ENCODE measurements at regions not wholly inside any gene's neighbourhood (a gene's known extent, or its start where the extent isn't known, plus 50 kb on each side); places are given as distances from the start of the nearest gene placed in this dataset.
"Not testable (repeated sequence)": the region's sequence is repeated elsewhere in the genome, so short reads cannot be mapped to it uniquely, and the experiment has no call there.

GRCh38 chr19:33998739-33999345 lies 173.5 kb upstream of the LSM14A start:
- H3K4me3 ChIP-seq (ENCODE audit: low read depth, low read length) = no peak overlapping the region
- no peak for DNase-seq (ENCODE audit: low read depth)

GRCh38 chr19:34017024-34017423 lies 155.3 kb upstream of the LSM14A start:
- H3K4me3 ChIP-seq (ENCODE audit: low read depth, low read length) = no peak overlapping the region
- no peak for DNase-seq (ENCODE audit: low read depth)

GRCh38 chr19:34017601-34018000 lies 154.7 kb upstream of the LSM14A start:
- H3K4me3 ChIP-seq (ENCODE audit: low read depth, low read length) = no peak overlapping the region
- DNase-seq (ENCODE audit: low read depth) = no peak

- DNase-seq (ENCODE audit: low read depth) = no peak
- no peak overlapping the region for H3K4me3 ChIP-seq (ENCODE audit: low read depth, low read length)
These were observed 153.8 kb upstream of the LSM14A start for GRCh38 chr19:34018546-34018945.

- DNase-seq (ENCODE audit: low read depth) = no peak
- H3K4me3 ChIP-seq (ENCODE audit: low read depth, low read length) = no peak overlapping the region
These were observed 148.9 kb upstream of the LSM14A start for GRCh38 chr19:34023381-34023780.

GRCh38 chr19:34033880-34034279 lies 138.4 kb upstream of the LSM14A start:
- no peak for DNase-seq (ENCODE audit: low read depth)

GRCh38 chr19:34034318-34034846 lies 137.9 kb upstream of the LSM14A start:
- no peak for DNase-seq (ENCODE audit: low read depth)
- no peak overlapping the region for H3K4me3 ChIP-seq (ENCODE audit: low read depth, low read length)

More at GRCh38 chr19:34033880-34034279, 138.4 kb upstream of the LSM14A start:
- H3K4me3 ChIP-seq (ENCODE audit: low read depth, low read length) = no peak overlapping the region

GRCh38 chr19:34041925-34042521 lies 130.3 kb upstream of the LSM14A start:
- DNase-seq (ENCODE audit: low read depth) = no peak
- no peak overlapping the region for H3K4me3 ChIP-seq (ENCODE audit: low read depth, low read length)

GRCh38 chr19:34044021-34044420 lies 128.3 kb upstream of the LSM14A start:
- no peak for DNase-seq (ENCODE audit: low read depth)
- no peak overlapping the region for H3K4me3 ChIP-seq (ENCODE audit: low read depth, low read length)

GRCh38 chr19:34049944-34050343 lies 122.4 kb upstream of the LSM14A start:
- H3K4me3 ChIP-seq (ENCODE audit: low read depth, low read length) = no peak overlapping the region
- no peak for DNase-seq (ENCODE audit: low read depth)

- not testable (repeated sequence) for DNase-seq (ENCODE audit: low read depth); H3K4me3 ChIP-seq (ENCODE audit: low read depth, low read length)
These were observed 121.9 kb upstream of the LSM14A start for GRCh38 chr19:34050430-34050829.

GRCh38 chr19:34051255-34051654 lies 121.0 kb upstream of the LSM14A start:
- no peak for DNase-seq (ENCODE audit: low read depth)
- H3K4me3 ChIP-seq (ENCODE audit: low read depth, low read length) = no peak overlapping the region

- no peak for DNase-seq (ENCODE audit: low read depth)
- no peak overlapping the region for H3K4me3 ChIP-seq (ENCODE audit: low read depth, low read length)
These were observed 115.1 kb upstream of the LSM14A start for GRCh38 chr19:34057155-34057554.

- no peak for DNase-seq (ENCODE audit: low read depth)
- no peak overlapping the region for H3K4me3 ChIP-seq (ENCODE audit: low read depth, low read length)
These were observed 106.2 kb upstream of the LSM14A start for GRCh38 chr19:34066007-34066643.

GRCh38 chr19:34067861-34068271 lies 104.4 kb upstream of the LSM14A start:
- no peak for DNase-seq (ENCODE audit: low read depth)
- H3K4me3 ChIP-seq (ENCODE audit: low read depth, low read length) = no peak overlapping the region

- no peak overlapping the region for H3K4me3 ChIP-seq (ENCODE audit: low read depth, low read length)
- no peak for DNase-seq (ENCODE audit: low read depth)
These were observed 96.6 kb upstream of the LSM14A start for GRCh38 chr19:34075661-34076091.

GRCh38 chr19:34082289-34083077 lies 89.8 kb upstream of the LSM14A start:
- no peak for DNase-seq (ENCODE audit: low read depth)
- no peak overlapping the region for H3K4me3 ChIP-seq (ENCODE audit: low read depth, low read length)

GRCh38 chr19:34084396-34085145 lies 87.7 kb upstream of the LSM14A start:
- no peak for DNase-seq (ENCODE audit: low read depth)
- no peak overlapping the region for H3K4me3 ChIP-seq (ENCODE audit: low read depth, low read length)

- DNase-seq (ENCODE audit: low read depth) = no peak
- no peak overlapping the region for H3K4me3 ChIP-seq (ENCODE audit: low read depth, low read length)
These were observed 87.0 kb upstream of the LSM14A start for GRCh38 chr19:34085336-34085735.
